ENCODE measurements at regions not wholly inside any gene's neighbourhood (a gene's known extent, or its start where the extent isn't known, plus 50 kb on each side); places are given as distances from the start of the nearest gene placed in this dataset.

GRCh38 chr11:129722529-129722928, 93.1 kb upstream of the TMEM45B start:
- TF ChIP-seq CTCF (conservative IDR thresholded peaks at IDR 0.05; ENCODE audit: low read depth, low read length), result no peak
- no peak overlapping the region for H3K4me3 ChIP-seq (ENCODE audit: low read depth, low read length)
- no peak for DNase-seq (ENCODE audit: low read depth)

- DNase-seq (ENCODE audit: low read depth), result no peak
- TF ChIP-seq CTCF (conservative IDR thresholded peaks at IDR 0.05; ENCODE audit: low read depth, low read length), result no peak
- H3K4me3 ChIP-seq (ENCODE audit: low read depth, low read length), result no peak overlapping the region
These were observed 92.4 kb upstream of the TMEM45B start for GRCh38 chr11:129723146-129723760.

- DNase-seq (ENCODE audit: low read depth), result no peak
- no peak overlapping the region for H3K4me3 ChIP-seq (ENCODE audit: low read depth, low read length)
- no peak for TF ChIP-seq CTCF (conservative IDR thresholded peaks at IDR 0.05; ENCODE audit: low read depth, low read length)
These were observed 91.9 kb upstream of the TMEM45B start for GRCh38 chr11:129723761-129724162.

GRCh38 chr11:129724866-129725265, 90.8 kb upstream of the TMEM45B start:
- no peak overlapping the region for H3K4me3 ChIP-seq (ENCODE audit: low read depth, low read length)
- TF ChIP-seq CTCF (conservative IDR thresholded peaks at IDR 0.05; ENCODE audit: low read depth, low read length), result no peak
- DNase-seq (ENCODE audit: low read depth), result no peak

GRCh38 chr11:129726179-129726578, 89.5 kb upstream of the TMEM45B start:
- no peak overlapping the region for H3K4me3 ChIP-seq (ENCODE audit: low read depth, low read length)
- no peak for TF ChIP-seq CTCF (conservative IDR thresholded peaks at IDR 0.05; ENCODE audit: low read depth, low read length)
- DNase-seq (ENCODE audit: low read depth), result no peak

- no peak for TF ChIP-seq CTCF (conservative IDR thresholded peaks at IDR 0.05; ENCODE audit: low read depth, low read length)
- DNase-seq (ENCODE audit: low read depth), result no peak
- H3K4me3 ChIP-seq (ENCODE audit: low read depth, low read length), result no peak overlapping the region
These were observed 87.1 kb upstream of the TMEM45B start for GRCh38 chr11:129728581-129728980.

GRCh38 chr11:129729216-129729615, 86.4 kb upstream of the TMEM45B start:
- no peak for TF ChIP-seq CTCF (conservative IDR thresholded peaks at IDR 0.05; ENCODE audit: low read depth, low read length)
- no peak for DNase-seq (ENCODE audit: low read depth)
- no peak overlapping the region for H3K4me3 ChIP-seq (ENCODE audit: low read depth, low read length)

Measured in epithelial cell of proximal tubule (primary cell).